ENCODE measurements at regions not wholly inside any gene's neighbourhood (a gene's known extent, or its start where the extent isn't known, plus 50 kb on each side); places are given as distances from the start of the nearest gene placed in this dataset.

DNA sequence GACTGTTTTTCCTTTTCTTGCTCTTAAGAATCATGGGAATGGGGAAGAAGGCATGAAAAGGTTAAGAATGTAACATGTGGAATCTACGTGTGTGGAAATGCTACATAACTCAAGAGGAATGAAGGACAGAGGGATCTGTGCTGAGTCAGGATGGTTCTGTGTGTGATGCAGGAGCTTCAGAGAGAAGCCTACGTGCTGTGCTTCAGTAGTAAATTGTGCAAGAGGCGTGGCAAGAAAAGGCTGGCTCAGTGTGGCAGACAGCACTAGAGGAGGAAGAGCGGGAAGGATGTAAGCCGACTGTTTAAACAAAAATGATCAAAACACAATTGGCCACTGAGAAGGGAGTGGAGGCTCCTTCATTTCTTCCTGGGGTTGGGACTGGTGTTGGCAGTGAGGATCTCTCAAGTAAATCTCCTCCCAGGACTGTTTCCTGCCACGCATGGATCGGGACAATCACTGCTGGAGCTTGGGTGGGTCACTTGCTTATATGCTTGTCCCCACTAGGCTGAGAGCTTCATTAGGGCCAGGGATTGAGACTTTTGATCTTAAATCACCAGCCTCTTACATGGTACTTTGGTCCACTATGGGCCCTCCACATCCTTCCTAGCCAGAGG is 59.4 kb upstream of the BASP1 start:
- TF ChIP-seq EZH2 (IDR thresholded peaks at IDR 0.05; ENCODE audit: insufficient read depth, poor library complexity, severe bottlenecking): no peak
- no peak for TF ChIP-seq EZH2phosphoT487 (IDR thresholded peaks at IDR 0.05; ENCODE audit: insufficient read depth, low read depth)

Measured in GM23248 (cell line).